ENCODE measurements at regions not wholly inside any gene's neighbourhood (a gene's known extent, or its start where the extent isn't known, plus 50 kb on each side); places are given as distances from the start of the nearest gene placed in this dataset.

GRCh38 chrX:124791492-124792095, 445.2 kb downstream of the SH2D1A start:
- in situ Hi-C loops (cut with HindIII; ENCODE audit: low sequenced_read_pairs): no loop called here
- H3K4me3 ChIP-seq (ENCODE audit: low read depth, low read length): no peak overlapping the region
- TF ChIP-seq CTCF (IDR thresholded peaks at IDR 0.05; ENCODE audit: low read depth, low read length, missing control alignments): no peak
- DNase-seq (ENCODE audit: low read depth): no peak

- TF ChIP-seq CTCF (IDR thresholded peaks at IDR 0.05; ENCODE audit: low read depth, low read length, missing control alignments): no peak
- DNase-seq (ENCODE audit: low read depth): no peak
- no peak overlapping the region for H3K4me3 ChIP-seq (ENCODE audit: low read depth, low read length)
- in situ Hi-C loops (cut with HindIII; ENCODE audit: low sequenced_read_pairs): no loop called here
Observed at GRCh38 chrX:124796989-124797388, 450.6 kb downstream of the SH2D1A start.

- in situ Hi-C loops (cut with HindIII; ENCODE audit: low sequenced_read_pairs): no loop called here
- H3K4me3 ChIP-seq (ENCODE audit: low read depth, low read length): no peak overlapping the region
- DNase-seq (ENCODE audit: low read depth): no peak
- TF ChIP-seq CTCF (IDR thresholded peaks at IDR 0.05; ENCODE audit: low read depth, low read length, missing control alignments): no peak
Observed at GRCh38 chrX:124804962-124805361, 458.6 kb downstream of the SH2D1A start.

GRCh38 chrX:124805486-124805885, 459.1 kb downstream of the SH2D1A start:
- in situ Hi-C loops (cut with HindIII; ENCODE audit: low sequenced_read_pairs): no loop called here
- no peak for TF ChIP-seq CTCF (IDR thresholded peaks at IDR 0.05; ENCODE audit: low read depth, low read length, missing control alignments)
- H3K4me3 ChIP-seq (ENCODE audit: low read depth, low read length): no peak overlapping the region
- DNase-seq (ENCODE audit: low read depth): no peak

- no peak for TF ChIP-seq CTCF (IDR thresholded peaks at IDR 0.05; ENCODE audit: low read depth, low read length, missing control alignments)
- no peak for DNase-seq (ENCODE audit: low read depth)
- no peak overlapping the region for H3K4me3 ChIP-seq (ENCODE audit: low read depth, low read length)
- in situ Hi-C loops (cut with HindIII; ENCODE audit: low sequenced_read_pairs): no loop called here
Observed at GRCh38 chrX:124814106-124814505, 467.7 kb downstream of the SH2D1A start.

GRCh38 chrX:124818033-124818432, 471.7 kb downstream of the SH2D1A start:
- in situ Hi-C loops (cut with HindIII; ENCODE audit: low sequenced_read_pairs): no loop called here
- no peak for TF ChIP-seq CTCF (IDR thresholded peaks at IDR 0.05; ENCODE audit: low read depth, low read length, missing control alignments)
- no peak overlapping the region for H3K4me3 ChIP-seq (ENCODE audit: low read depth, low read length)

More at GRCh38 chrX:124818033-124818432, 471.7 kb downstream of the SH2D1A start:
- DNase-seq (ENCODE audit: low read depth): no peak
